Sigmoid colon (tissue), 6 donors: ENCODE measurements at regions not wholly inside any gene's neighbourhood (a gene's known extent, or its start where the extent isn't known, plus 50 kb on each side); places are given as distances from the start of the nearest gene placed in this dataset.
A peak's percentile ranks its signal among the peaks of the same experiment; 100 is the strongest.

ENCODE experiments used
- DNase-seq: peaks from one replicate; pipeline ENCODE4 v3.0.0-alpha.2; 2019
- H3K27ac ChIP-seq, 4 donors: fragments of 200-600 bp; sonication (generic); one replicate each; pipeline ENCODE4 v1.5.1; 2016 to 2019; ENCODE audit warnings: mild to moderate bottlenecking in 1 of 4
- H3K27me3 ChIP-seq, 3 donors: fragments of 200-600 bp; sonication (generic); one replicate each; pipeline ENCODE4 v1.5.1; 2019; ENCODE audit warnings: mild to moderate bottlenecking in 1 of 3
- H3K36me3 ChIP-seq, 4 donors: fragments of 200-600 bp; sonication (generic); one replicate each; pipeline ENCODE4 v1.5.1; 2016 to 2019
- H3K4me1 ChIP-seq, 4 donors: fragments of 200-600 bp; sonication (generic); one replicate each; pipeline ENCODE4 v1.5.1; 2017 to 2019
- H3K4me3 ChIP-seq, 4 donors: fragments of 200-600 bp; sonication (generic); one replicate each; pipeline ENCODE4 v1.5.1; 2017 to 2019; ENCODE audit warnings: mild to moderate bottlenecking in 2 of 4, moderate library complexity in 1 of 4
- H3K9me3 ChIP-seq, 4 donors: fragments of 200-600 bp in 3 of 4; sonication (generic) in 3 of 4; one replicate each; pipeline versions ENCODE4 v1.5.1 to v1.6.1; 2013 to 2019
- EP300 ChIP-seq, 4 donors: sonication (generic); formaldehyde crosslinking; IDR thresholded peaks; one replicate each; pipeline ENCODE4 v1.6.1; 2017; ENCODE audit warnings: antibody characterized with exemption in 4 of 4
- POLR2A ChIP-seq, 2 donors: fragments of 450-650 bp; IDR thresholded peaks; one replicate each; pipeline ENCODE4 v1.6.1; 2016; ENCODE audit warnings: antibody characterized with exemption in 2 of 2, mild to moderate bottlenecking in 2 of 2, moderate library complexity in 2 of 2
- POLR2AphosphoS5 ChIP-seq, 4 donors: sonication (generic); formaldehyde crosslinking; IDR thresholded peaks; one replicate each; pipeline ENCODE4 v1.6.1; 2017; ENCODE audit warnings: antibody characterized with exemption in 4 of 4
- WGBS, 2 donors: extraction: QIAGEN DNeasy Blood & Tissue Kit; methylation state at CpG; one replicate each; pipeline ENCODE4 v1.1.7; 2013; 5-methylcytosine and 5-hydroxymethylcytosine counted together
- intact Hi-C: fragments of 100-400 bp; cut with DNase I; formaldehyde crosslinking; loops from one replicate; pipeline ENCODE4 v1.15.1; 2023
- TF ChIP-seq, protein P1 (sequence below), 4 experiments: fragments of 450-650 bp in 3 of 4; fragments of 200-600 bp in 1 of 4; IDR thresholded peaks; one replicate each; pipeline ENCODE4 v1.5.1; 2016 to 2019; ENCODE audit warnings: antibody characterized with exemption in 4 of 4, mild to moderate bottlenecking in 3 of 4, moderate library complexity in 2 of 4
- donor health status: healthy with polysubstance abuse.
- donor health status: healthy.

DNA sequence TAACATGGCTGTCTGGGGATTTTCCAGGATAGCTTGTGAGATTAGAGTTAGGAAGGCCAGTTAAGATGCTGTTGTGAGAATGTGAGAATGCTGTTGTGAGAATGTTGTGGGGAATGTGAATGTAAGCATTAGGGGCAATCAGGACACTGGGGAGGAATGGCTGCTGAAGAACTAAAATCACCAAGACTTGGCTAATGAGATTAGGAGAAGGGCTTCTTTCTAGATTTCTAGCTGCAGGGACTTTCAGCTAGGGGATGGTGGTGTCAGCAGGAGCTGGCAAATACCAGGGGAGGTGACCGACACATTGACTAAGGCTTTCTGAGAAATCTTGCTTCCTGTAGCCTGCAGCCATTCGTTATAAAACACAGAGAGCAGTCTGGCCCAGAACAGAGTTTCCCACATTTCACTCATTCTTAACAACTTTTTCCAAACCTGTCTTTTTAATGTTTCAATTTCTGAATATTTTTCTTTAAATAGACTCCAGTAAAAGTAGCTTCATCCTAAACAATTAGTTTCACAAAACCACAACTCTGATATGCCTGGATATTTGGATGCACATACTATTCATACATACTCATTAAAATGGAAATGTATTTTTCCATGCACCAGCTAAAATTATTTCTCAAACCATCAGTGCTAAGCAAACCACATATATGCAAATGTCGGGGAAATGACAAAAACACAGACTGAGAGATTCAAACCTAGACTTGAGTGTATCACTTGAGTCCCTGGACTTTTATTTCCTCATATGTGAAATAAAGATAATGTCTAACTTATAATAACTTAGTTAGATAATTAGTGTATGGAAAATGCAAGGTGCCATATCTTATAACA, 89.3 kb upstream of the TNC start:
- DNase-seq = no peak
- Histone ChIP-seq H3K27ac (peak overlapping the region in 1 of 4 donors; percentile 77), H3K27me3 (no peaks in the 10 kb centered on the region), H3K4me1 (peaks cover 0 to 48% (median 34%) of the 10 kb centered on the region in 4 donors), H3K9me3 (no peaks in the 10 kb centered on the region), H3K4me3 (no peak overlapping the region), H3K36me3 (no peaks in the 10 kb centered on the region)
- intact Hi-C loops = loop anchor here (5.0 kb wide), 1 partner anchor 170 kb away; no protein-coding TSS in a partner anchor
- TF ChIP-seq, protein P1, sequence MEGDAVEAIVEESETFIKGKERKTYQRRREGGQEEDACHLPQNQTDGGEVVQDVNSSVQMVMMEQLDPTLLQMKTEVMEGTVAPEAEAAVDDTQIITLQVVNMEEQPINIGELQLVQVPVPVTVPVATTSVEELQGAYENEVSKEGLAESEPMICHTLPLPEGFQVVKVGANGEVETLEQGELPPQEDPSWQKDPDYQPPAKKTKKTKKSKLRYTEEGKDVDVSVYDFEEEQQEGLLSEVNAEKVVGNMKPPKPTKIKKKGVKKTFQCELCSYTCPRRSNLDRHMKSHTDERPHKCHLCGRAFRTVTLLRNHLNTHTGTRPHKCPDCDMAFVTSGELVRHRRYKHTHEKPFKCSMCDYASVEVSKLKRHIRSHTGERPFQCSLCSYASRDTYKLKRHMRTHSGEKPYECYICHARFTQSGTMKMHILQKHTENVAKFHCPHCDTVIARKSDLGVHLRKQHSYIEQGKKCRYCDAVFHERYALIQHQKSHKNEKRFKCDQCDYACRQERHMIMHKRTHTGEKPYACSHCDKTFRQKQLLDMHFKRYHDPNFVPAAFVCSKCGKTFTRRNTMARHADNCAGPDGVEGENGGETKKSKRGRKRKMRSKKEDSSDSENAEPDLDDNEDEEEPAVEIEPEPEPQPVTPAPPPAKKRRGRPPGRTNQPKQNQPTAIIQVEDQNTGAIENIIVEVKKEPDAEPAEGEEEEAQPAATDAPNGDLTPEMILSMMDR (IDR thresholded peaks at IDR 0.05) = no peak
- TF ChIP-seq POLR2AphosphoS5 (IDR thresholded peaks at IDR 0.05) (no peak), EP300 (IDR thresholded peaks at IDR 0.05) (no peak), POLR2A (IDR thresholded peaks at IDR 0.05) (no peak)
- WGBS, 2 donors = 62 to 89% methylated on average over 3 of the region's 3 CpGs

DNA sequence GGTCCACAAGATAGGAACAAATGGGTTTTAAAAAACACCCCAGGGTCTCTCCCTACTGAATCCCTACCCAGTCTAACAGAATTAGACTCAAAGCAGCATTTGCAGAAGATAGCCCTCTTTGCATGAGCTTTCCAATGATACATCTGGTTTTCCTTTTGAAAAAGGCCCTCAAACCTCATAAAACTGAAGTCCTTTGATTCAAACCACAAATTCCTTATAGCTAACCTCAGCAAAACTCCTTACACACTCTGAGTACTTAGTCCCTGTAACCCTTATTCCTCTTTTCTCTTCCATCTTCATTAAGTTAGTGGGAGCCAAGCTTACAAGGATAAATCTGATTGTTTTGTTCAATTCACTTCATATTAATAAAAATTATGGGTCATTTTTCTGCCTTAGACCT, 90.5 kb upstream of the TNC start:
- Histone ChIP-seq H3K36me3 (no peaks in the 10 kb centered on the region), H3K27me3 (no peaks in the 10 kb centered on the region), H3K4me1 (peaks cover 0 to 48% (median 31%) of the 10 kb centered on the region in 4 donors), H3K4me3 (no peak overlapping the region), H3K9me3 (no peaks in the 10 kb centered on the region), H3K27ac (peak overlapping the region in 2 of 4 donors; percentile 1 to 77)
- TF ChIP-seq, protein P1 (IDR thresholded peaks at IDR 0.05) = no peak
- no peak for TF ChIP-seq EP300 (IDR thresholded peaks at IDR 0.05)
- no peak for TF ChIP-seq POLR2AphosphoS5 (IDR thresholded peaks at IDR 0.05)
- no peak for TF ChIP-seq POLR2A (IDR thresholded peaks at IDR 0.05)
- no peak for DNase-seq
- intact Hi-C loops = loop anchor here (5.0 kb wide), 1 partner anchor 171 kb away; no protein-coding TSS in a partner anchor

DNA sequence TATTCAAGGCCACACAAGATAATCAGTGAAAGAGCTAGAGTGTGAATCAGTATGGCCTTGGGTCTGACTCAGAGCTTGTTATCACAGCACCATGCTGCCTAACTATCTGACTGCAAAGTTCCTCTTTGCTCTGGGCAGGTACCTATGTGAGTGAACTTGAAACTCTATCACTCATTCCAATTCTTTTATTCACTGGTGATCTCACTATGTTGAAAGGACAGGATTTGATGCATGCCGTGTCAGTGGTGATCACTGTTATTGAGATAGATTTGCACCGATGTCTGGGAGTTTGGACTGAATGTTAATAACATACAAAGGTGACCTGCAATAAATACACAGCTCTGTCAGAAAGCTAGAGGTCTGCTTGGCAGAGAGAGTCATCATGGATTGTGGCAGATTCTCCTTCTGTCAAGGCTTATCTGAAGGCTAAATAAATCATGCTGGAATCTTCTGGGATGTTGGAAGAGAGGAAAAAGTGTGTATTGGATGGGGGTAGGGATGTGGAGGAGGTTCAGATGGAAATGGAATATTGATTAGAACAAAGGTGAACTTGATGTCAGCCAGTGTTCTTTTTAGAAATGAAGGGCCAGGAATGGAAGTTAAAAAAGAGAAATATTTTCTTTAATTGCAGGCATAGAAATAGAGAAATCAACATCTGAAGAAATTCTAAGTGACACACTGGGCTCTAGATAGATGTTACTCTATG, 91.8 kb upstream of the TNC start:
- Histone ChIP-seq H3K4me3 (no peak overlapping the region), H3K27ac (peak overlapping the region in 2 of 4 donors; percentile 37 to 77), H3K27me3 (no peaks in the 10 kb centered on the region), H3K36me3 (no peaks in the 10 kb centered on the region), H3K4me1 (peaks cover 0 to 55% (median 36%) of the 10 kb centered on the region in 4 donors), H3K9me3 (no peaks in the 10 kb centered on the region)
- WGBS, 2 donors = 41 to 57% methylated on average over 2 of the region's 2 CpGs
- no peak for TF ChIP-seq POLR2A (IDR thresholded peaks at IDR 0.05)
- no peak for TF ChIP-seq EP300 (IDR thresholded peaks at IDR 0.05)
- TF ChIP-seq POLR2AphosphoS5 (IDR thresholded peaks at IDR 0.05) = no peak
- TF ChIP-seq, protein P1 (IDR thresholded peaks at IDR 0.05) = no peak
- intact Hi-C loops = loop anchor here (5.0 kb wide), 4 partner anchors 53 to 313 kb away; no protein-coding TSS in a partner anchor
- DNase-seq = no peak

DNA sequence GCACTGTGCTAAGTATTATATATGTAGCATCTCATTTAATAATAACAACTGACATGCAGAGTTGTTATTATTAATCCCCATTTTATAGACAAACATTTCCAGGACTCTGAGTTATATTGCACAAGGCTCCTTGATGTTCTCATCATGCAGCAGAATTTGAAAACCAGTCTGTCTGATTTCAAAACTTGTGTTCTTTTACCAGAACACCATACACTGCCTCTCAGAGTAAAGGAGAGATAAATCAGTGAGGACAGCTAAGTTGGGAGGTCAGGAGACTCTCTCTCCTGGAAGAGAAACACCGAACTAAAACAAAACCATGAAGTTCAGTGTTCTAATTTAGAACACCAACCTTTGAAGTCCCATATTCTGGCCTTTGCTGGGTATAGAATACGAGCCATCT, 92.7 kb upstream of the TNC start:
- Histone ChIP-seq H3K36me3 (no peaks in the 10 kb centered on the region), H3K4me3 (no peak overlapping the region), H3K27me3 (no peaks in the 10 kb centered on the region), H3K9me3 (no peaks in the 10 kb centered on the region), H3K4me1 (peaks cover 0 to 45% (median 33%) of the 10 kb centered on the region in 4 donors), H3K27ac (peak overlapping the region in 2 of 4 donors; percentile 37 to 77)
- DNase-seq = no peak
- TF ChIP-seq, protein P1 (IDR thresholded peaks at IDR 0.05) = no peak
- TF ChIP-seq POLR2AphosphoS5 (IDR thresholded peaks at IDR 0.05) (peak in 3 of 4 donors; percentile 58 to 63 (median 59)), POLR2A (IDR thresholded peaks at IDR 0.05) (no peak), EP300 (IDR thresholded peaks at IDR 0.05) (no peak)
- intact Hi-C loops = loop anchor here (5.0 kb wide), 3 partner anchors 52 to 312 kb away; no protein-coding TSS in a partner anchor
- 84 to 86% methylated on average over 2 of the region's 2 CpGs for WGBS, 2 donors
